ENCODE measurements at regions not wholly inside any gene's neighbourhood (a gene's known extent, or its start where the extent isn't known, plus 50 kb on each side); places are given as distances from the start of the nearest gene placed in this dataset.

GRCh38 chr12:75809746-75810145, 221.8 kb downstream of the PHLDA1 start:
- TF ChIP-seq YY1 (IDR thresholded peaks at IDR 0.05; ENCODE audit: borderline replicate concordance in 1 of 3, control insufficient read depth in 1 of 3, extremely low read depth in 1 of 3, insufficient read depth in 3 of 3, insufficient read length in 1 of 3, insufficient replicate concordance in 2 of 3, low read depth in 1 of 3, low read length in 2 of 3) (no peak), POLR2A (conservative IDR thresholded peaks at IDR 0.05) (no peak), ZNF124 (CRISPR knock-in tag; IDR thresholded peaks at IDR 0.05) (no peak), JUNB (CRISPR knock-in tag; conservative IDR thresholded peaks at IDR 0.05) (no peak), NFE2 (IDR thresholded peaks at IDR 0.05; ENCODE audit: low read depth) (no peak), JUND (IDR thresholded peaks at IDR 0.05; ENCODE audit: borderline replicate concordance, low read depth, low read length) (no peak), JUND (tag; IDR thresholded peaks at IDR 0.05; ENCODE audit: borderline replicate concordance, low read depth, low read length) (no peak), NONO (IDR thresholded peaks at IDR 0.05; ENCODE audit: low read depth in 2 of 2, low read length in 1 of 2) (no peak), STAT5A (IDR thresholded peaks at IDR 0.05; ENCODE audit: borderline replicate concordance, low read length) (no peak), PHF8 (IDR thresholded peaks at IDR 0.05; ENCODE audit: borderline replicate concordance, low read length) (no peak), FOXJ3 (CRISPR knock-in tag; IDR thresholded peaks at IDR 0.05) (no peak)
- TF ChIP-seq, protein P1, sequence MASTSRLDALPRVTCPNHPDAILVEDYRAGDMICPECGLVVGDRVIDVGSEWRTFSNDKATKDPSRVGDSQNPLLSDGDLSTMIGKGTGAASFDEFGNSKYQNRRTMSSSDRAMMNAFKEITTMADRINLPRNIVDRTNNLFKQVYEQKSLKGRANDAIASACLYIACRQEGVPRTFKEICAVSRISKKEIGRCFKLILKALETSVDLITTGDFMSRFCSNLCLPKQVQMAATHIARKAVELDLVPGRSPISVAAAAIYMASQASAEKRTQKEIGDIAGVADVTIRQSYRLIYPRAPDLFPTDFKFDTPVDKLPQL (IDR thresholded peaks at IDR 0.05; ENCODE audit: extremely low read depth, insufficient read length), result no peak
- TF ChIP-seq, protein P2, sequence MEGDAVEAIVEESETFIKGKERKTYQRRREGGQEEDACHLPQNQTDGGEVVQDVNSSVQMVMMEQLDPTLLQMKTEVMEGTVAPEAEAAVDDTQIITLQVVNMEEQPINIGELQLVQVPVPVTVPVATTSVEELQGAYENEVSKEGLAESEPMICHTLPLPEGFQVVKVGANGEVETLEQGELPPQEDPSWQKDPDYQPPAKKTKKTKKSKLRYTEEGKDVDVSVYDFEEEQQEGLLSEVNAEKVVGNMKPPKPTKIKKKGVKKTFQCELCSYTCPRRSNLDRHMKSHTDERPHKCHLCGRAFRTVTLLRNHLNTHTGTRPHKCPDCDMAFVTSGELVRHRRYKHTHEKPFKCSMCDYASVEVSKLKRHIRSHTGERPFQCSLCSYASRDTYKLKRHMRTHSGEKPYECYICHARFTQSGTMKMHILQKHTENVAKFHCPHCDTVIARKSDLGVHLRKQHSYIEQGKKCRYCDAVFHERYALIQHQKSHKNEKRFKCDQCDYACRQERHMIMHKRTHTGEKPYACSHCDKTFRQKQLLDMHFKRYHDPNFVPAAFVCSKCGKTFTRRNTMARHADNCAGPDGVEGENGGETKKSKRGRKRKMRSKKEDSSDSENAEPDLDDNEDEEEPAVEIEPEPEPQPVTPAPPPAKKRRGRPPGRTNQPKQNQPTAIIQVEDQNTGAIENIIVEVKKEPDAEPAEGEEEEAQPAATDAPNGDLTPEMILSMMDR (IDR thresholded peaks at IDR 0.05 in 2 of 3, conservative IDR thresholded peaks at IDR 0.05 in 1 of 3; ENCODE audit: insufficient read depth in 2 of 3, low read depth in 1 of 3, low read length in 3 of 3), result no peak
